H9 (cell line): ENCODE measurements at regions not wholly inside any gene's neighbourhood (a gene's known extent, or its start where the extent isn't known, plus 50 kb on each side); places are given as distances from the start of the nearest gene placed in this dataset.
"Not testable (repeated sequence)": the region's sequence is repeated elsewhere in the genome, so short reads cannot be mapped to it uniquely, and the experiment has no call there.

Experiments
- DNase-seq: peaks from one replicate; pipeline ENCODE4 v3.0.0-alpha.2; 2017
- H2AFZ ChIP-seq: one replicate; pipeline ENCODE4 v1.6.1; 2013; ENCODE audit warnings: mild to moderate bottlenecking, low read length, control low read depth, moderate library complexity
- H2AK5ac ChIP-seq: 2 replicates; pipeline ENCODE4 v1.6.1; 2013; ENCODE audit warnings: low read length, control low read depth, mixed read lengths; ENCODE audit not compliant: insufficient read length
- H2BK120ac ChIP-seq: one replicate; pipeline ENCODE4 v1.6.1; 2013; ENCODE audit warnings: low read depth, mild to moderate bottlenecking, low read length, control low read depth, inconsistent platforms; ENCODE audit not compliant: poor library complexity, severe bottlenecking
- H2BK12ac ChIP-seq: 2 replicates; pipeline ENCODE4 v1.6.1; 2013; ENCODE audit warnings: low read length, control low read depth, mixed read lengths, low read depth; ENCODE audit not compliant: insufficient read length
- H2BK15ac ChIP-seq: 2 replicates; pipeline ENCODE4 v1.6.1; 2013; ENCODE audit warnings: low read depth, low read length, control low read depth
- H2BK20ac ChIP-seq: one replicate; pipeline ENCODE4 v1.6.1; 2013; ENCODE audit warnings: low read depth, mild to moderate bottlenecking, low read length, control low read depth, inconsistent platforms; ENCODE audit not compliant: poor library complexity, severe bottlenecking
- H2BK5ac ChIP-seq: 2 replicates; pipeline ENCODE4 v1.6.1; 2013; ENCODE audit warnings: low read length, control low read depth, mixed read lengths; ENCODE audit not compliant: insufficient read length
- H3K14ac ChIP-seq: 2 replicates; pipeline ENCODE4 v1.6.1; 2013; ENCODE audit warnings: low read length, control low read depth; ENCODE audit not compliant: insufficient read depth
- H3K18ac ChIP-seq: 2 replicates; pipeline ENCODE4 v1.6.1; 2013; ENCODE audit warnings: low read depth, mild to moderate bottlenecking, mixed read lengths, low read length, control low read depth; ENCODE audit not compliant: insufficient read length
- H3K23ac ChIP-seq: 2 replicates; pipeline ENCODE4 v1.6.1; 2013; ENCODE audit warnings: low read length, control low read depth, mixed read lengths, low read depth; ENCODE audit not compliant: insufficient read length
- H3K23me2 ChIP-seq: 2 replicates; pipeline ENCODE4 v1.6.1; 2013; ENCODE audit warnings: low read depth, mild to moderate bottlenecking, mixed read lengths, low read length, control low read depth; ENCODE audit not compliant: insufficient read length, poor library complexity, severe bottlenecking
- H3K27ac ChIP-seq: 2 replicates; pipeline ENCODE4 v1.5.1; 2013; ENCODE audit warnings: low read length, control low read depth, mixed read lengths, low read depth; ENCODE audit not compliant: insufficient read length
- H3K27me3 ChIP-seq: 2 replicates; pipeline ENCODE4 v1.6.1; 2013; ENCODE audit warnings: low read length, control low read depth, inconsistent platforms; ENCODE audit not compliant: insufficient read depth
- H3K4ac ChIP-seq: 2 replicates; pipeline ENCODE4 v1.6.1; 2013; ENCODE audit warnings: low read depth, mild to moderate bottlenecking, control low read depth, inconsistent platforms, low read length, moderate library complexity
- H3K4me1 ChIP-seq: 2 replicates; pipeline ENCODE4 v1.6.1; 2013; ENCODE audit warnings: low read length, control low read depth, inconsistent platforms; ENCODE audit not compliant: insufficient read depth
- H3K4me2 ChIP-seq: 2 replicates; pipeline ENCODE4 v1.6.1; 2013; ENCODE audit warnings: low read length, control low read depth, mixed read lengths; ENCODE audit not compliant: insufficient read length, insufficient read depth
- H3K56ac ChIP-seq: 2 replicates; pipeline ENCODE4 v1.6.1; 2013; ENCODE audit warnings: low read depth, mild to moderate bottlenecking, mixed read lengths, low read length, control low read depth; ENCODE audit not compliant: insufficient read length
- H3K79me1 ChIP-seq: 2 replicates; pipeline ENCODE4 v1.6.1; 2013; ENCODE audit warnings: low read depth, mild to moderate bottlenecking, moderate library complexity, low read length, control low read depth, inconsistent platforms; ENCODE audit not compliant: insufficient read depth, poor library complexity, severe bottlenecking
- H3K79me2 ChIP-seq: 2 replicates; pipeline ENCODE4 v1.6.1; 2013; ENCODE audit warnings: low read length, control low read depth, inconsistent platforms; ENCODE audit not compliant: insufficient read depth
- H3K9ac ChIP-seq: 2 replicates; pipeline ENCODE4 v1.6.1; 2013; ENCODE audit warnings: low read length, control low read depth, mixed read lengths; ENCODE audit not compliant: insufficient read length; ENCODE audit errors: extremely low read depth
- H3K9me3 ChIP-seq: one replicate; pipeline ENCODE4 v1.6.1; 2013; ENCODE audit warnings: low read depth, low read length, inconsistent platforms; ENCODE audit not compliant: control insufficient read depth
- H3T11ph ChIP-seq: one replicate; pipeline ENCODE4 v1.6.1; 2013; ENCODE audit warnings: mild to moderate bottlenecking, low read length, control low read depth, inconsistent platforms
- H4K20me1 ChIP-seq: one replicate; pipeline ENCODE4 v1.6.1; 2013; ENCODE audit not compliant: control insufficient read depth, insufficient read length, insufficient read depth
- H4K5ac ChIP-seq: 2 replicates; pipeline ENCODE4 v1.6.1; 2013; ENCODE audit warnings: low read depth, mild to moderate bottlenecking, mixed read lengths, low read length, control low read depth; ENCODE audit not compliant: insufficient read length
- H4K8ac ChIP-seq: replicated peaks from 2 replicates; pipeline ENCODE4 v1.6.1; 2013; ENCODE audit warnings: low read length, control low read depth, mixed read lengths, low read depth; ENCODE audit not compliant: insufficient read length
- H4K91ac ChIP-seq: 2 replicates; pipeline ENCODE4 v1.6.1; 2013; ENCODE audit warnings: low read depth, mild to moderate bottlenecking, moderate library complexity, mixed read lengths, low read length, control low read depth; ENCODE audit not compliant: insufficient read length
- H3K27ac Mint-ChIP-seq, 3 experiments: 2 replicates in 2 of 3; 3 replicates in 1 of 3; pipeline ENCODE4 v1.8.0; 2020 to 2021; ENCODE audit warnings: mixed read lengths in 3 of 3, mild to moderate bottlenecking in 1 of 3, moderate library complexity in 1 of 3
- H3K27me3 Mint-ChIP-seq: 2 replicates; pipeline ENCODE4 v1.8.0; 2021; ENCODE audit warnings: low read depth, mild to moderate bottlenecking, moderate library complexity, mixed read lengths
- H3K36me3 Mint-ChIP-seq, 3 experiments: 2 replicates in 2 of 3; 3 replicates in 1 of 3; pipeline ENCODE4 v1.8.0; 2020 to 2021; ENCODE audit warnings: low read depth in 3 of 3, mixed read lengths in 3 of 3; ENCODE audit not compliant: insufficient read depth in 1 of 3
- H3K4me1 Mint-ChIP-seq, 2 experiments: 2 replicates each; pipeline ENCODE4 v1.8.0; 2020; ENCODE audit warnings: mixed read lengths in 2 of 2
- H3K4me3 Mint-ChIP-seq, 2 experiments: 2 replicates in 1 of 2; 3 replicates in 1 of 2; pipeline ENCODE4 v1.8.0; 2020 to 2021; ENCODE audit warnings: mild to moderate bottlenecking in 2 of 2, mixed read lengths in 2 of 2, moderate library complexity in 1 of 2
- H3K9me3 Mint-ChIP-seq, 2 experiments: 2 replicates in 1 of 2; 3 replicates in 1 of 2; pipeline ENCODE4 v1.8.0; 2020; ENCODE audit warnings: mild to moderate bottlenecking in 2 of 2, mixed read lengths in 2 of 2, moderate library complexity in 1 of 2
- CTCF ChIP-seq: fragments of 200-600 bp; sonication (generic); conservative IDR thresholded peaks from 3 replicates; pipeline ENCODE4 v1.8.0; 2021; ENCODE audit warnings: antibody characterized with exemption, mild to moderate bottlenecking
- WGBS: extraction: QIAGEN DNeasy Blood & Tissue Kit; methylation state at CpG from one replicate; pipeline ENCODE4 v1.1.7; 2013; ENCODE audit warnings: missing lambda C conversion rate, low lambda C conversion rate, mixed read lengths; ENCODE audit not compliant: insufficient read length; ENCODE audit errors: extremely low coverage; 5-methylcytosine and 5-hydroxymethylcytosine counted together

- DNase-seq: no peak
- WGBS: no CpG with 5 or more reads among the region's 1 CpG
- no peaks in the 10 kb centered on the region for H4K20me1 ChIP-seq
- H3K4me1 ChIP-seq: no peaks in the 10 kb centered on the region
- H3K56ac ChIP-seq: no peak overlapping the region
- no peaks in the 10 kb centered on the region for H3K4me1 Mint-ChIP-seq
- no peak overlapping the region for H3K27ac ChIP-seq
- H3K79me2 ChIP-seq: no peaks in the 10 kb centered on the region
- H3K9me3 Mint-ChIP-seq: peaks cover 5 to 8% of the 10 kb centered on the region in 2 experiments
- H3K18ac ChIP-seq: no peak overlapping the region
- no peak overlapping the region for H2BK120ac ChIP-seq
- no peak overlapping the region for H3K14ac ChIP-seq
- H2AK5ac ChIP-seq: no peak overlapping the region
- H3K27me3 Mint-ChIP-seq: peaks cover 1% of the 10 kb centered on the region; the same call in 1 of the 2 replicates
- H3K27ac Mint-ChIP-seq: no peak overlapping the region
- H2BK15ac ChIP-seq: no peak overlapping the region
- H3K9me3 ChIP-seq: no peaks in the 10 kb centered on the region
- H3K27me3 ChIP-seq: no peaks in the 10 kb centered on the region
- H2BK5ac ChIP-seq: no peak overlapping the region
- no peak overlapping the region for H3K23ac ChIP-seq
- no peak overlapping the region for H4K5ac ChIP-seq
- H2AFZ ChIP-seq: no peak overlapping the region
- no peak overlapping the region for H3K4me3 Mint-ChIP-seq
- no peak overlapping the region for H2BK20ac ChIP-seq
- H3K79me1 ChIP-seq: no peaks in the 10 kb centered on the region
- H3K4me2 ChIP-seq: no peak overlapping the region
- no peak overlapping the region for H3T11ph ChIP-seq
- H4K8ac ChIP-seq: no peak overlapping the region
- peaks cover under 1 to 3% (median 1%) of the 10 kb centered on the region in 3 experiments; a peak in 4 of 7 replicates for H3K36me3 Mint-ChIP-seq
- H3K23me2 ChIP-seq: no peaks in the 10 kb centered on the region
- TF ChIP-seq CTCF: no peak
- no peak overlapping the region for H4K91ac ChIP-seq
- H3K9ac ChIP-seq: no peak overlapping the region
- H3K4ac ChIP-seq: no peak overlapping the region
- no peak overlapping the region for H2BK12ac ChIP-seq
Observed at GRCh38 chr6:66995669-66996068, 1288.6 kb upstream of the EYS start.

GRCh38 chr6:66993708-66994107 is 1286.7 kb upstream of the EYS start:
- H3K23me2 ChIP-seq, H2AFZ ChIP-seq, H4K20me1 ChIP-seq, H2AK5ac ChIP-seq, H3K4me1 ChIP-seq, H3K56ac ChIP-seq, H3K4me1 Mint-ChIP-seq, H2BK20ac ChIP-seq, DNase-seq, H2BK120ac ChIP-seq, H3K36me3 Mint-ChIP-seq, H2BK5ac ChIP-seq, H4K8ac ChIP-seq, H3K27ac ChIP-seq, H3K4me3 Mint-ChIP-seq, H3K4me2 ChIP-seq, H3K9ac ChIP-seq, H2BK15ac ChIP-seq, H3K27me3 ChIP-seq, H3K9me3 ChIP-seq, H3K79me1 ChIP-seq, H2BK12ac ChIP-seq, H3K14ac ChIP-seq, H3K23ac ChIP-seq, H3K27me3 Mint-ChIP-seq, H3K27ac Mint-ChIP-seq, H3K4ac ChIP-seq, H4K5ac ChIP-seq, H3K79me2 ChIP-seq, H3T11ph ChIP-seq, H4K91ac ChIP-seq, H3K18ac ChIP-seq: not testable (repeated sequence)
- peaks cover 10% of the 10 kb centered on the region in 2 experiments for H3K9me3 Mint-ChIP-seq
- no CpG with 5 or more reads among the region's 10 CpGs for WGBS
